SU-DHL-6 (cell line): ENCODE measurements at regions not wholly inside any gene's neighbourhood (a gene's known extent, or its start where the extent isn't known, plus 50 kb on each side); places are given as distances from the start of the nearest gene placed in this dataset.

Experiments
- EZH2phosphoT487 ChIP-seq: fragments of 200-600 bp; sonication (generic), shearing (Covaris generic); conservative IDR thresholded peaks from 2 replicates; pipeline ENCODE4 v1.6.1; 2018; ENCODE audit warnings: mild to moderate bottlenecking, antibody characterized with exemption, low read length, moderate library complexity, mixed read lengths
- TF ChIP-seq, protein P1 (sequence below): fragments of 200-600 bp; sonication (generic); IDR thresholded peaks from one replicate; pipeline ENCODE4 v1.5.1; 2017; ENCODE audit warnings: antibody characterized with exemption, mild to moderate bottlenecking, low read length, moderate library complexity; ENCODE audit not compliant: insufficient read depth, poor library complexity, severe bottlenecking

DNA sequence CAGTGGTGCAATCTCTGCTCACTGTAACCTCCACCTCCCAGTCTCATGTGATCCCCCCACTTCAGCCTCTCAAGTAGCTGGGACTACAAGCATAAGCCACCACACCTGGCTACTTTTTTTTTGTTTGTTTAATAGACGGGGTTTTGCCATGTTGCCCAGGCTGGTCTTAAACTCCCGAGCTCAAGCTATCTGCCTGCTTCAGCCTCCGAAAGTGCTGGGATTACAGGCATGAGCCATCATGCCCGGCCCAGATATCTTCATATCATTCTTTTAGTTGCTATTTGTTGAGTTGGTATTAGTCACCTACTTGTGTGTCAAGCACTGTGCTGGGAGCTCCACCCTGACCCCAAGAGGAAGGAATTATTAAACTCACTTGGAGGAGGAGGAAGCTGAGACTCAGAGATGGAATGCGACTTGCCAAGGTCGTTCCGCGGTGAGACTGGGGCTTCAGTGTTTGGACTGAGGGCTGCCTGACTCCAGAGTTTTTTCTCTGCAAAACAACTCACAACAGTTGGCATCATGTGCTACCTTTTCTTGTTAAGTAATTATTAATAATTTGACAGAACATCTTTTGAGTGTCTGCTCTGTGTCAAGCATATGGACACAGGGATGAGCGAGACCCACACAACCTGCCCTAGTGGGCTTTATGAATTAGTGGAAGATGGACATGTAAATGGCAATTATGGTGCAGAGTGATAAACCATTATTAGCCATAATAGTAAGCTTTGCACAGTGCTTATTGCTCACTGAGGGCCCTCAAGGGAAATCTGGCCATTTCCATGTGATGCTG lies 132.0 kb downstream of the FOXD2 start:
- TF ChIP-seq, protein P1, sequence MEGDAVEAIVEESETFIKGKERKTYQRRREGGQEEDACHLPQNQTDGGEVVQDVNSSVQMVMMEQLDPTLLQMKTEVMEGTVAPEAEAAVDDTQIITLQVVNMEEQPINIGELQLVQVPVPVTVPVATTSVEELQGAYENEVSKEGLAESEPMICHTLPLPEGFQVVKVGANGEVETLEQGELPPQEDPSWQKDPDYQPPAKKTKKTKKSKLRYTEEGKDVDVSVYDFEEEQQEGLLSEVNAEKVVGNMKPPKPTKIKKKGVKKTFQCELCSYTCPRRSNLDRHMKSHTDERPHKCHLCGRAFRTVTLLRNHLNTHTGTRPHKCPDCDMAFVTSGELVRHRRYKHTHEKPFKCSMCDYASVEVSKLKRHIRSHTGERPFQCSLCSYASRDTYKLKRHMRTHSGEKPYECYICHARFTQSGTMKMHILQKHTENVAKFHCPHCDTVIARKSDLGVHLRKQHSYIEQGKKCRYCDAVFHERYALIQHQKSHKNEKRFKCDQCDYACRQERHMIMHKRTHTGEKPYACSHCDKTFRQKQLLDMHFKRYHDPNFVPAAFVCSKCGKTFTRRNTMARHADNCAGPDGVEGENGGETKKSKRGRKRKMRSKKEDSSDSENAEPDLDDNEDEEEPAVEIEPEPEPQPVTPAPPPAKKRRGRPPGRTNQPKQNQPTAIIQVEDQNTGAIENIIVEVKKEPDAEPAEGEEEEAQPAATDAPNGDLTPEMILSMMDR: no peak
- no peak for TF ChIP-seq EZH2phosphoT487
